D721Med (cell line): ENCODE measurements at regions not wholly inside any gene's neighbourhood (a gene's known extent, or its start where the extent isn't known, plus 50 kb on each side); places are given as distances from the start of the nearest gene placed in this dataset.
"Not testable (repeated sequence)": the region's sequence is repeated elsewhere in the genome, so short reads cannot be mapped to it uniquely, and the experiment has no call there.

Source experiments
- DNase-seq: peaks from one replicate; pipeline ENCODE4 v3.0.0; 2011; ENCODE audit warnings: low spot score; ENCODE audit not compliant: insufficient read length
- FAIRE-seq: peaks from 2 replicates; lab custom pipeline; 2011; peaks lifted over from hg19 to GRCh38; lab: Jason Lieb, UNC
- CTCF ChIP-seq: IDR thresholded peaks from 2 replicates; pipeline ENCODE4 v1.5.1; 2012; ENCODE audit warnings: mild to moderate bottlenecking, control low read depth; ENCODE audit not compliant: insufficient read depth; ENCODE audit errors: missing control alignments

GRCh38 chr1:60699325-60699724, 383.0 kb upstream of the NFIA start:
- TF ChIP-seq CTCF = no peak
- no peak for DNase-seq
- no peak for FAIRE-seq

GRCh38 chr1:60697204-60697994, 385.0 kb upstream of the NFIA start:
- DNase-seq (no peak), FAIRE-seq (no peak)
- no peak for TF ChIP-seq CTCF

- FAIRE-seq (no peak), DNase-seq (no peak)
- TF ChIP-seq CTCF = no peak
Observed at GRCh38 chr1:60696512-60696911, 385.8 kb upstream of the NFIA start.

- TF ChIP-seq CTCF = no peak
- no peak for FAIRE-seq
- DNase-seq = no peak
Observed at GRCh38 chr1:60695716-60696171, 386.6 kb upstream of the NFIA start.

- FAIRE-seq (no peak), DNase-seq (no peak)
- no peak for TF ChIP-seq CTCF
Observed at GRCh38 chr1:60694980-60695379, 387.4 kb upstream of the NFIA start.

- no peak for TF ChIP-seq CTCF
- FAIRE-seq (no peak), DNase-seq (no peak)
Observed at GRCh38 chr1:60692031-60692430, 390.3 kb upstream of the NFIA start.

- not testable (repeated sequence) for DNase-seq
Observed at GRCh38 chr1:60688221-60688620, 394.1 kb upstream of the NFIA start.

More at GRCh38 chr1:60688221-60688620, 394.1 kb upstream of the NFIA start:
- FAIRE-seq = not testable (repeated sequence)
